Ovary (tissue), 7 donors: ENCODE measurements at regions not wholly inside any gene's neighbourhood (a gene's known extent, or its start where the extent isn't known, plus 50 kb on each side); places are given as distances from the start of the nearest gene placed in this dataset.

Source experiments
- DNase-seq, 5 donors: peaks; one replicate each; pipeline ENCODE4 v3.0.0-alpha.2; 2019 to 2020
- H3K27ac ChIP-seq, 2 donors: fragments of 200-600 bp; one replicate each; pipeline versions ENCODE4 v1.5.1 to v1.8.0; 2019 to 2022
- H3K27me3 ChIP-seq: fragments of 200-600 bp; one replicate; pipeline ENCODE4 v1.8.0; 2022
- H3K36me3 ChIP-seq: fragments of 200-600 bp; sonication (generic); one replicate; pipeline ENCODE4 v1.5.1; 2019
- H3K4me1 ChIP-seq: one replicate; pipeline ENCODE4 v1.8.1; 2013; ENCODE audit warnings: mild to moderate bottlenecking, moderate library complexity; ENCODE audit not compliant: insufficient read depth
- H3K4me3 ChIP-seq: fragments of 200-600 bp; sonication (generic); one replicate; pipeline ENCODE4 v1.5.1; 2017
- H3K9me3 ChIP-seq, 2 donors: fragments of 200-600 bp in 1 of 2; sonication (generic) in 1 of 2; one replicate each; pipeline versions ENCODE4 v1.5.1 to v1.8.1; 2013 to 2019; ENCODE audit warnings: mild to moderate bottlenecking in 1 of 2, moderate library complexity in 1 of 2
- CTCF ChIP-seq, 3 donors: fragments of 450-650 bp in 2 of 3; fragments of 200-600 bp in 1 of 3; IDR thresholded peaks; one replicate each; pipeline versions ENCODE4 v1.5.1 to v1.8.0; 2016 to 2022; ENCODE audit warnings: antibody characterized with exemption in 3 of 3, mild to moderate bottlenecking in 1 of 3
- EP300 ChIP-seq: sonication (generic); formaldehyde crosslinking; IDR thresholded peaks from one replicate; pipeline ENCODE4 v1.6.1; 2017; ENCODE audit warnings: antibody characterized with exemption
- POLR2A ChIP-seq: fragments of 450-650 bp; IDR thresholded peaks from one replicate; pipeline ENCODE4 v1.6.1; 2017; ENCODE audit warnings: antibody characterized with exemption, mild to moderate bottlenecking, moderate library complexity
- WGBS, 3 donors: extraction: QIAGEN DNeasy Blood & Tissue Kit in 1 of 3; methylation state at CpG; one replicate each; pipeline versions ENCODE4 v1.1.5 to v1.1.7; 2013 to 2017; 5-methylcytosine and 5-hydroxymethylcytosine counted together
- intact Hi-C, 4 donors: fragments of 100-400 bp; cut with DNase I; formaldehyde crosslinking; loops; one replicate each; pipeline versions ENCODE4 v1.11.0 to v1.15.1; 2022 to 2023
- donor health status: DM: no; HTN: no; CAD: no; lungs with moderate emphysema.
- donor health status: DM: no; HTN: no; CAD: no.
- donor health status: Bipolar disorder and iron deficiency.
- donor health status: DM: no; HTN: no; CAD: no.
- donor health status: DM: yes; HTN: yes; CAD: no.

- WGBS, 3 donors: 79 to 85% (median 80%) methylated on average over 5 of the region's 5 CpGs
These were observed 660.9 kb upstream of the LINC00305 start for GRCh38 chr18:64809801-64810200.

GRCh38 chr18:64807560-64807959 is 658.7 kb upstream of the LINC00305 start:
- no peaks in the 10 kb centered on the region for H3K27me3 ChIP-seq
- intact Hi-C loops: no loop called here
- H3K27ac ChIP-seq: no peak overlapping the region
- no peaks in the 10 kb centered on the region for H3K36me3 ChIP-seq
- H3K4me1 ChIP-seq: no peaks in the 10 kb centered on the region
- no peak for DNase-seq
- TF ChIP-seq CTCF (IDR thresholded peaks at IDR 0.05): no peak
- TF ChIP-seq EP300: no peak
- no peak for TF ChIP-seq POLR2A
- 89 to 93% (median 90%) methylated on average over 5 of the region's 5 CpGs for WGBS, 3 donors
- H3K4me3 ChIP-seq: no peak overlapping the region
- no peaks in the 10 kb centered on the region for H3K9me3 ChIP-seq

More at GRCh38 chr18:64809801-64810200, 660.9 kb upstream of the LINC00305 start:
- intact Hi-C loops: no loop called here
- DNase-seq: no peak
- Histone ChIP-seq H3K9me3 (no peaks in the 10 kb centered on the region), H3K27me3 (no peaks in the 10 kb centered on the region), H3K36me3 (no peaks in the 10 kb centered on the region), H3K27ac (no peak overlapping the region), H3K4me3 (no peak overlapping the region), H3K4me1 (no peaks in the 10 kb centered on the region)
- TF ChIP-seq EP300: no peak
- TF ChIP-seq POLR2A: no peak
- no peak for TF ChIP-seq CTCF (IDR thresholded peaks at IDR 0.05)

GRCh38 chr18:64806691-64807090 is 657.8 kb upstream of the LINC00305 start:
- intact Hi-C loops: no loop called here
- Histone ChIP-seq H3K9me3 (no peaks in the 10 kb centered on the region), H3K4me1 (no peaks in the 10 kb centered on the region), H3K4me3 (no peak overlapping the region), H3K27ac (no peak overlapping the region), H3K36me3 (no peaks in the 10 kb centered on the region), H3K27me3 (no peaks in the 10 kb centered on the region)
- TF ChIP-seq CTCF (IDR thresholded peaks at IDR 0.05): no peak
- no peak for TF ChIP-seq EP300
- no peak for TF ChIP-seq POLR2A
- 93 to 94% (median 94%) methylated on average over 5 of the region's 5 CpGs for WGBS, 3 donors
- no peak for DNase-seq

DNA sequence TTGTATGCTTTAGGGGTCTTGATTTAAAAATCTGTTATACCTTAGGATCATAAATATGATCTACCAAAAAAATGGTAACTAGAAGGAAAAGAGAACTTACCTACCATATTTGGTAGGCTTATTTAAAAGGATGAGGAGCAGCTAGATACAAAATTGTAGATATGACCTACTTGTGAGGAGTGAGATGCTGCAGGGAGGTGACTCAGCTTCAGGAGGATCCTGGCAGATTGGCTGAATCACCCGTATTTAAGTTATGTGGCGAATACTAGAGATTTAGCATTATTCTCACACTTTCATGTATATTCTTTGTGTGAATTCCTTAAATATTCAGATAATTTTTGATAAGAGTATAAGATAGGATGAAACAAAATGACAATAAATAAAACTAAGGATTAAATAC is 657.3 kb upstream of the LINC00305 start:
- Histone ChIP-seq H3K27ac (no peak overlapping the region), H3K4me3 (no peak overlapping the region), H3K36me3 (no peaks in the 10 kb centered on the region), H3K4me1 (no peaks in the 10 kb centered on the region), H3K9me3 (no peaks in the 10 kb centered on the region), H3K27me3 (no peaks in the 10 kb centered on the region)
- DNase-seq: no peak
- intact Hi-C loops: no loop called here
- TF ChIP-seq EP300 (no peak), CTCF (IDR thresholded peaks at IDR 0.05) (no peak)
- 88 to 92% (median 89%) methylated on average over 2 of the region's 2 CpGs for WGBS, 3 donors

- TF ChIP-seq EP300: no peak
- TF ChIP-seq POLR2A: no peak
- no peak for TF ChIP-seq CTCF (IDR thresholded peaks at IDR 0.05)
- no peaks in the 10 kb centered on the region for H3K9me3 ChIP-seq
- H3K27ac ChIP-seq: no peak overlapping the region
- DNase-seq: no peak
- no peaks in the 10 kb centered on the region for H3K4me1 ChIP-seq
- no peak overlapping the region for H3K4me3 ChIP-seq
- intact Hi-C loops: no loop called here
- WGBS, 3 donors: 91 to 98% (median 93%) methylated on average over 1 of the region's 1 CpG
- H3K36me3 ChIP-seq: no peaks in the 10 kb centered on the region
- no peaks in the 10 kb centered on the region for H3K27me3 ChIP-seq
These were observed 654.6 kb upstream of the LINC00305 start for GRCh38 chr18:64803471-64803870.
